ENCODE measurements at regions not wholly inside any gene's neighbourhood (a gene's known extent, or its start where the extent isn't known, plus 50 kb on each side); places are given as distances from the start of the nearest gene placed in this dataset.

GRCh38 chr9:121550041-121550440 is 50.4 kb upstream of the GGTA1 start:
- DNase-seq (ENCODE audit: low read depth in 1 of 2, low spot score in 1 of 2), result no peak

GRCh38 chr9:121550569-121551512 is 51.2 kb upstream of the GGTA1 start:
- DNase-seq (ENCODE audit: low read depth in 1 of 2, low spot score in 1 of 2), result peak; percentile 43

- DNase-seq (ENCODE audit: low read depth in 1 of 2, low spot score in 1 of 2), result no peak
Observed at GRCh38 chr9:121551985-121552753, 52.5 kb upstream of the GGTA1 start.

GRCh38 chr9:121556082-121556481 is 56.4 kb upstream of the GGTA1 start:
- DNase-seq (ENCODE audit: low read depth in 1 of 2, low spot score in 1 of 2), result no peak

- DNase-seq (ENCODE audit: low read depth in 1 of 2, low spot score in 1 of 2), result no peak
Observed at GRCh38 chr9:121556580-121556979, 56.9 kb upstream of the GGTA1 start.

- no peak for DNase-seq (ENCODE audit: low read depth in 1 of 2, low spot score in 1 of 2)
Observed at GRCh38 chr9:121557581-121558447, 58.2 kb upstream of the GGTA1 start.

- no peak for DNase-seq (ENCODE audit: low read depth in 1 of 2, low spot score in 1 of 2)
Observed at GRCh38 chr9:121558473-121558872, 58.8 kb upstream of the GGTA1 start.

- no peak for DNase-seq (ENCODE audit: low read depth in 1 of 2, low spot score in 1 of 2)
Observed at GRCh38 chr9:121559183-121559582, 59.5 kb upstream of the GGTA1 start.

GRCh38 chr9:121560921-121561320 is 61.3 kb upstream of the GGTA1 start:
- DNase-seq (ENCODE audit: low read depth in 1 of 2, low spot score in 1 of 2), result no peak

- DNase-seq (ENCODE audit: low read depth in 1 of 2, low spot score in 1 of 2), result no peak
Observed at GRCh38 chr9:121561385-121562222, 62.0 kb upstream of the GGTA1 start.

- DNase-seq (ENCODE audit: low read depth in 1 of 2, low spot score in 1 of 2), result no peak
Observed at GRCh38 chr9:121562301-121562700, 62.7 kb upstream of the GGTA1 start.

- no peak for DNase-seq (ENCODE audit: low read depth in 1 of 2, low spot score in 1 of 2)
Observed at GRCh38 chr9:121563425-121563824, 63.8 kb upstream of the GGTA1 start.

GRCh38 chr9:121563881-121564460 is 64.3 kb upstream of the GGTA1 start:
- no peak for DNase-seq (ENCODE audit: low read depth in 1 of 2, low spot score in 1 of 2)

GRCh38 chr9:121564504-121565260 is 65.0 kb upstream of the GGTA1 start:
- DNase-seq (ENCODE audit: low read depth in 1 of 2, low spot score in 1 of 2), result no peak

GRCh38 chr9:121566481-121567465 is 67.1 kb upstream of the GGTA1 start:
- DNase-seq (ENCODE audit: low read depth in 1 of 2, low spot score in 1 of 2), result no peak

GRCh38 chr9:121567500-121568342 is 68.1 kb upstream of the GGTA1 start:
- DNase-seq (ENCODE audit: low read depth in 1 of 2, low spot score in 1 of 2), result no peak
